DMS 273 (cell line): ENCODE measurements at regions not wholly inside any gene's neighbourhood (a gene's known extent, or its start where the extent isn't known, plus 50 kb on each side); places are given as distances from the start of the nearest gene placed in this dataset.

ENCODE experiments used
- DNase-seq: peaks from one replicate; lab custom pipeline; 2025; ENCODE audit not compliant: unreplicated experiment; lab: John Stamatoyannopoulos, UW

GRCh38 chr10:94183666-94184264 is 179.0 kb downstream of the NOC3L start:
- no peak for DNase-seq

DNA sequence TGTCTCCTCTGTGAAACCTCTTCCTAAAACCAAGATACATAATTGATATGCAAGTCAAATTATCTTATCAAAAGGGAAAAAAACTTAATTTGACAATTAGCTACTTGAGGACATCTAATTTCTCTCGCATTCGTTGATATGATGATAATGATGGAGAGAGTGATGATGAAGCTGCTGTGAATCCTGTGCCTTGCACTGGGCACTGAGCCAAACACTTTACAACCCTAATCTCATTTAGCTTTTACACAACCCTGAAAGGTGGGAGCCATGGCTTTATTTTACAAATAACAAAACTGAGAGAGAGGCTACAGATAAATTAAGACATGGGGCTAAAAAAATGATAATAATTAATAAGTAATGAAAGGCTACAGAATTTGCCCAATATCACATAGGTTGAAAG is 176.0 kb downstream of the NOC3L start:
- no peak for DNase-seq

GRCh38 chr10:94192333-94192732 is 170.4 kb downstream of the NOC3L start:
- no peak for DNase-seq

GRCh38 chr10:94192974-94193373 is 169.8 kb downstream of the NOC3L start:
- DNase-seq: no peak

DNA sequence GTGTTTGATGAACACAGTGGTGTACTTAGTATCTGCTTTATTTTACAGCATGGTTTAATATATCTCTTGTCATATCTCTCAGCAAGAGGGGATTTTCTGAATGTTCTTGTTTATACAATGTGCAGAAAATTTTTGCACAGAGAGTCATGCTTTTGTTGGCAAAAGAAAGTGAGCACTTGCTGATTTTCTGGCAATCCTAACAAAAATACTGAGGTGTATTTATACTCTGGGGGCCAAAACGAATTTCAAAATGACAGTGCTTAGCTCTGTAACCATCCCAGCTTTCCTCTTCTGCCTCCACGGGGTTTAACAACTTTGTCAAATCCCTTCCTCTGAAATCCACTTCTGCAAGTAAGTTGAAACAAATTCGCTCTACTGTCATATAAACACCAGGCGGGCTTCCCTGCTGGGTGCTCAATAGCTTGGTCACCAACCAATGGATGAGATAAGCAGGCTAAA is 169.2 kb downstream of the NOC3L start:
- DNase-seq: no peak

GRCh38 chr10:94194256-94194655 is 168.5 kb downstream of the NOC3L start:
- peak; percentile 18 for DNase-seq

GRCh38 chr10:94197241-94197640 is 165.5 kb downstream of the NOC3L start:
- DNase-seq: no peak

DNA sequence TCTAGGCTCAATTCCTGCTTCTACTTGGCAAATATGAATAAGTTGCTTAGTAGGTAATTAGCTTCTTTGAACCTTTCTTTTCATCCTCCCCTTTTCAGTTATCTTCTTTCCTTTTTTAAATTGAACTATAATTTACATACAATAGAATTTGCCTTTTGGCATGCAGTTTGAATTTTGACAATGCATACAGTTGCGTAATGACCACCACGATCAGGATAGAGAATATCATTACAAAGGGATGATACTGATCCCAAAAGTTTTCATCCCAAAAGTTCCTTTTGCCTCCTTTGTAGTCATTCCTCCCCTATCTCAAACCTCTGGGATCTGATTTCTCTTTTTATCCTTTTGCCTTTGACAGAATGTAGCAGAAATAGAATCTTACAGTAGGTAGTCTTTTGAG is 164.4 kb downstream of the NOC3L start:
- DNase-seq: no peak

- DNase-seq: no peak
These were observed 163.2 kb downstream of the NOC3L start for GRCh38 chr10:94199565-94199964.

DNA sequence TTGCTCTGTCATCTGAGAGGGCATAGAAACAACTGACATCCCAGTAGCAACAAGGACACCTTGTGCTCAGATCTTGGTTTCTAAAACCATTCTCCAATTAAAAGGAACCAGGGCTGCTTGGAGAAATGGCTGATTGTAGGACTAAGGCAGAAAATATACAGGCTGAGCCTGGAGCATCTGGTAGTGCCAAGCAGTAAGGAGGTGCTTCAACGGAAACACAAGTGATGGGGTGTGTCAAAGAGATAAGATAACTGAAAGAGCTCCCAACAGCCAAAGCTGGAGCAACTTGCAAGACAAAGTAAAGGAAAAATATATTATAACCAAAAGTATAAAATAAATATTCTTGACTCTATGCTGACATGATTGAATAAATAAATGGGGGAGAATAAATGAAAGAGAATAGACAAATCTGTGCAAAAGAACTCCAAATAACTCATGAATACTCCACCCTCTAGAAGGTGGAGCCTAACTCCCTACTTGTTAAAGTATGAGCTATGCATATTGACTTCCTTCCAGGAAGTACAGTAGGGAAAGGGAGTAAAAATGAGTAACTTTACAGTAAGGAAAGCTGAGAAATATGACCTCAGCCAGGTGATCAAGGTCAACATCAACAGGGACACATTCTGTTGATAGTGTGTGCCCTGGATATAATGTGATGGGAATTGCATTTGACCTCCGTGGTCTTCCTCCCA is 162.4 kb downstream of the NOC3L start:
- no peak for DNase-seq

DNA sequence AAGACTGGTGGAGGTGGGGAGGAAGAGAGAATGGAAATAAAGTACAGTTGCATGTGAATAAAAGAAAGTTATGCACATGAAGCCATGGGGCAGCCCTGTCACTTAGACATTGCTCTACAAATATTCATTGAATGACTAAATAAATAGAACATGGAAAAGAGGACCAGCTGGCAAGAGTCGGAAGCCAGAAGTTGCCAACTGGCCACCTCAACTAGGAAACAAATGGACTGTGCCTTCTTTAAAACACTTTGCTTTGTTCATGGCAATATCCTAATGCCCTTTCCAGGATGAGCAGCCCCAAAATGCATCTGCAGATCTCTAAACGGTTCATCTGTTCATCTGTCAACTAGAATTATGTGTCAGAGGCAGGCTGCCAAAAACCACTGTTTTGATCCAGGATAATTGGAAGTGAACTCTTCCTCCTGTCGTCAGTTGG is 157.3 kb downstream of the NOC3L start:
- DNase-seq: peak; percentile 86

DNA sequence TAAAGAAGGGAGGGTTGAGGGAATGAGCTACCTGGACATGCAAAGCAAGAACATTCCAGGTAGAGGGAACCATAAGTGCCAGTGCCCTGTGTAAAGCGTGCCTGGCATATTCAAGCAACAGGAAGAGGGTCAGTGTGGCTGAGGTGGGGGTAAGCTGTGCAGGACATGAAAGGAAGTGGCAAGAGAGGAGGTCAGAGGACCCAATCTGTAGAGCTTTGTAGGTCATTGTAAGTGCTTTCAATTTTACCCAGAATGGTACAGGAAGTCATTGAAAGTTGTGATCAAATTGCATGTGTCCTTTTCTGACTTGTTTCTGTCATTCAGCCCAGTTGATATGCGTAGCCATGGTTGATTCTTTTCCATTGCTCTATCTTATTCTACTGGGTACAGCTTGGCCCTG is 156.6 kb downstream of the NOC3L start:
- no peak for DNase-seq

DNA sequence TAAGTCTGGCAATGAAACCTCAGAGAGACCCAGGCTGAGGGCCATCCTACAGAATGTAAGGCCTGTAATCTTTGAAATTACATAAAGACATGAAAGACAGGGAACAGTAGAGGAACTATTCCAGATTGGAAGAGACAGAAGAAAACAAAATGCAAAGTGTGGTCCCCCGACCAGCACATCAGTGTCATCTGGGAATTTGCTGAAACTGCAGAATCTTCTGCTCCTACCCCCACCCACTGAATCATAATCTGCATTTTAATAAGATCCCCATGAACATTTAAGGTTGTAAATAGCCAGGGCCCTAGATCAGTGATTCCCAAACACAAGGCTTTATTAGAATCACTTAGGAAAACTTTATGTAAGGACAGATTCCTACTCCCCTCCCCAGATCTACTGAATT is 154.4 kb downstream of the NOC3L start:
- DNase-seq: no peak

DNA sequence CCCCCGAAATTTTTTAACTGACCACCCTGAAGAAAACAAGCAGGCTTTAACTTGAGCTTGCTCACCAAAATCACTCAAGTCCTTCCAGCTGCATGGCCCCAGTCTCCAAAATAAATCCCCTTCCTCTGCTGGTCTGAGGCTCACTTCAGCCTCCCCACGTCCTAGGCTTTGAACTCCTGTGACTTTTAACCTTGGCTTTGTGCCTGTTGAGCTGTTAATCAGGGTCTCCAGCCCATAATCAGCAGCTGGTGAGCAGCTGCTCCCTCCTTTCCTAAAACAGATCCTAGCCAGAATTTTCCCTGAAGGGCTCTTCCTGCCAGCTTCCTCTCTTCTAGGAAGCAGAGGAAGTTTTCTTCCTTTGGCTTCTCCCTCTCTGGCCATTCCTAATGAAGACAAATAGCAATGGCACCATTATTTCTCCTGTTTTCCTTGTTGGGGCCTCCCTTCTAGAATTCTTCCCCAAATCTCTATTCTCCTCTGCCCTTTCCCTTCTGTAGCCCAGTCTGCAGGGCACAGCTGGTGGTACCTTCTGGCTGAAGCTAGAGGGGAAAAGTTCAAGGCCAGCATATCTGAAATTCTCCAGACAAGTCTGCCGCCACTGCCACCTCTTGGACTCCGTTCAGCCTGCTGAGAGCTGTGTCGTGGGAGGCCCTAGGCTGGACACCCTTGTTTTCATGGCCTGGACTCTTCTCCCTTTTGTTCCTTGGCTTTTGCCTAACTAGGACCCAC is 152.1 kb downstream of the NOC3L start:
- peak; percentile 67 for DNase-seq

DNA sequence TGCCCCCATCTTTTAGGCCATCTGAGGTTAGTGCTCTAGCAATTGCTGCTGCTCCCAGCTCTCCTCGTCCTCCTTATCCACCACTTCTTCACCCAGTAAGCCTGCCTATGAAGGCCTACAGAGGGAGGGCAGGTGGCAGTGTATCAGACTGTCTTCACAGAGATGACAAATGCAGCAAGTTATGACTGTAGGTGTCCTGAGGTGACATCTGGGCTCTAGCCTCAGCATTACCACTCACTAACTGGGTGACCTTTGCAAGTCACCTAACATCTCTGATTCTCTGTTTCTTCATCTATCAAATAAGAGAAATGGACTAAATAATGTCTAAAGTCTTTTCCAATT is 151.6 kb downstream of the NOC3L start:
- DNase-seq: no peak

DNA sequence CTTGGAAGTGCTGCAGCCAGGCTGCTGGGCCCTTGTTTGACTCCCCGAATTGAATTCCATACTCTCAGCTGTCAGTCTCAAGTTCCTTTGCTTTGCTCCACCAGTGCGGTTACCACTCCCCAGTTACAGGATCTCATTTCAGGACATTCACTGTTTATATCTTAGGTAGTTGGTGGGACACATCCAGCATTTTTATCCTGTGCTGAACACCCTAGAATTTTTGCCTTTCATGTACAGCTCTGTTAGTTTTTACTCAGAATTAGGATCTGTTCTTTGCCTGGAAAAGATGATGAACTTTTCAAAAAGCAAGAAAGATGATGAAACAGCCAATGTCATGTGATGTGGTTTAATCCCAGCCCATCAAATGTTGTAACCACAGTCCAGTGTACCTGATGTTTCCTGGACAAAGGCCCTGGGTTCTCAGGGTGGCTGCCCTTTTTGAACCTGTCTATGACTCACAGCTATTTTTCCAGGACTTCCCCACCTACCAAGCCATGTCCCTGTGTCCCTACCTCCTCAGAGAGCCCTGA is 149.7 kb downstream of the NOC3L start:
- DNase-seq: no peak

DNA sequence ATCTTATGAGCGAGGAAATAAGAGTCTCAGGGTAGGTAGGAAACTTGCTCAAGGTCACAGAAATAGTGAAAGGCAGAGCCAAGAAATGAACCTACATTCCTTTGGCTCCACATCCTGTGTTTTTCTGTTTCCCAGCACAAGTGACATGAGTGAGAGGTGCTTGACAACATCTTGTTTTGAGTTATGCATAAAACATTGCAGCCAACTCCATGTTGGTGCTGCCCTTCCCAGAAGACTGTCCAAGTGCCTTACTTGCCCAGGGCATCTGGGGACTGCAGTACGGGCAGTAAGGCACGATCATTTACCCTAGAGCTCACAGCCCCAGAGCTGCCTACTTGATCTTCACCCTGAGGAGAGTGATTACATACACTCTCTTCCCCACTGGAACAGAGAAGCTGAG is 148.8 kb downstream of the NOC3L start:
- DNase-seq: no peak

DNA sequence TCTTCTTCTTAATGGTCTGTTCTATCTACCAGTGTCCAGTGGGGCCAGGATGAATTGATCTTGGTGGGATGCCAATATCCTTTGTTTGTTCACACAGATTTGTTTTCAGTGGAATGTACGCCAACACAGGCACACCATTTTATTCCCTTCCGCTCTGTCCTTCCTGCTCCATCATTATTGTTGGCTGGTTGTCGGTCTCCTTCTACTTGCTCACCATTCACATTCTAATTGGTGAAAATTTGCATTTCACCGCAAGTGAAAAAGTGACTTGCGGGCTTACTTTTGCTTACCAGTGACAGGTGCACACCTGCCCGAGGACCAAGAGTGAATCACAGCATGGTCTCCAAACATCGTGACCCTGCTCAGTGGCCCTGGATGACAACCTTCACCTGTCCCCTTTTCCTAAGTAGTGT is 148.3 kb downstream of the NOC3L start:
- no peak for DNase-seq

DNA sequence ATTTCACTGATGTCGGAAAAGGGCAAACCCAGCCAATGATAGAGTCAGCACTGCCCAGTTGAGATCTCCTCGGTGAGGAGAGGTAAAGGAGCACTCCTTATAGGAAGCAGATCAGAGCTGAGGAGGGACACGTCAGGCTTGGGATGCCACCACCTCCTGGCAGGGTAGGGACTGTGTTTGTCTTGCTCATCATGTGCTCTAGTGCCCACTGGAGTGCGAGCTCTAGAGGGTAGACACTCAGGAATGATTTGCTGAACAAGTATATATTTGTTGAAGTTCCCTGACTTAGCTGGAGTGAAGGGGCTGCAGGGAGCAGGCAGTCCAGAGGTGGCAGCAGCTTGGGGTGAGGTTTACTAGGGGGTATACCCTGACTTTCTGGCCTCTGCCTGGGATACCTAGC is 146.5 kb downstream of the NOC3L start:
- DNase-seq: no peak

- no peak for DNase-seq
These were observed 145.3 kb downstream of the NOC3L start for GRCh38 chr10:94217411-94217810.

DNA sequence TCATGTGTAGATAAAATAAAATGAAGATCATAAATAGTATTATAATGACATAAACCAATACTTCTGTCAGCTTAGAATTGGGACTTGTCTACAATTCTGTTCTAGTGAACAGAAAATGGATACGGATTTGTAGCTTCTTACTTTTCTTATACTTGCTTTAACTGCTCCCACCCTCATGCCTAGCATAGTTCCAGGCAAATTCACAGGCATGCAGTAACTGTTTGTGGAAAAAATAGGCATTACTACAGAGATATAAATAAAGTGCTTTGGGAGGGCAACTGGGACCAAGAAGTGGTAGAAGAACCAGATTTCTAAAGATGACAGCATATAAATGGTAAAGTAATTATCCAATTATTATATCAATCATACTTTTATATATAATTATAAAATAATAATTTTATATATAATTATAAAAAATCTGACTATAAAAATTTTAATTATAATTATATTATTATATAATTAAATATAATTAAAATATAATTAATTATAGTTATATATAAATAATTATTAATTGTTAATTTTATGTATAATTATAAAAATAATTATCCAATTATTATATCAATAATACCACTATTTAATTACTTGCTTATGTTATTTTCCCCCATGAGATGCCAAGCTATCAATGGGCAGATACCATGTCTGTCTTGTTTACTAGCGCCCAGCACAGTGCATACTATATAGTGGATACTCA is 144.1 kb downstream of the NOC3L start:
- DNase-seq: no peak

DNA sequence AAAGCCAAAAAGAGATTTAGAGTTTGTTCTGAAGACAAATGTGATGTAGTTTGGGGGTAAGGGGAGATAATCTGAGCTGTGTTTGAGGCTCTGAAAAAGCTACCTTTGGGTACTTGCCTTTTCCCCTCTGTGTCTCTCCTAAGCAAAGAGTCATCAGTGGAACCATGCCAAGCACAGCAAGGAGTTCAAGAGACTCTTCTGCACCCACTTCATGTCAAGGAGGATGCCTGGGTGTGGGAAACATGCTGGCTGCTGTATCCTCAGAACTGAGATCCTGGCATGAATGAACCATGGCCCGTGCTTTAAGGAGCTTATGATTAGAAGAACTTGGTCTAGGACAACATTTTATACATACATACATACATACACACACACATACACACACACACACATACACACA is 142.9 kb downstream of the NOC3L start:
- DNase-seq: no peak
